GM19238 (cell line): ENCODE measurements at regions not wholly inside any gene's neighbourhood (a gene's known extent, or its start where the extent isn't known, plus 50 kb on each side); places are given as distances from the start of the nearest gene placed in this dataset.
"Not testable (repeated sequence)": the region's sequence is repeated elsewhere in the genome, so short reads cannot be mapped to it uniquely, and the experiment has no call there.

Experiments used
- DNase-seq: peaks from one replicate; pipeline ENCODE4 v3.0.0; 2011; ENCODE audit warnings: low spot score; ENCODE audit not compliant: insufficient read length

DNA sequence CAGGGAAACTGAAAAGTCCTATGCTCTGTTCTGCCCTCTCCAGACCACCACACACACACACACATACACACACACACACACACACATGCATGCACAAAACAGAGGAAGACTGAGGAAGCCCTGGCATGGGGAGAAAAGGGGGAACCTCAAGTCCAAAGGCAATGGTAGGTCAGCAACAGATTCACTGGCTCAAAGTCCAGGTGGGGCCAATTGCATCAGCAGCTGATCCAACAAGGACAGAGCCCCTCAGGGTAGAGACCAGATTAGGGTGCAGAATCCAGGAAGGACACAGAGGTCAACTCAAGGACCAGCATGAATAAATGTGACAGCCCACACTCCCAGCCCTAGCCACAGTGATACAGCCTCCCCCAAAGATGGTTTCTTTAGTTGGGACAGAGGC lies 425.0 kb upstream of the SOX5 start:
- no peak for DNase-seq

DNA sequence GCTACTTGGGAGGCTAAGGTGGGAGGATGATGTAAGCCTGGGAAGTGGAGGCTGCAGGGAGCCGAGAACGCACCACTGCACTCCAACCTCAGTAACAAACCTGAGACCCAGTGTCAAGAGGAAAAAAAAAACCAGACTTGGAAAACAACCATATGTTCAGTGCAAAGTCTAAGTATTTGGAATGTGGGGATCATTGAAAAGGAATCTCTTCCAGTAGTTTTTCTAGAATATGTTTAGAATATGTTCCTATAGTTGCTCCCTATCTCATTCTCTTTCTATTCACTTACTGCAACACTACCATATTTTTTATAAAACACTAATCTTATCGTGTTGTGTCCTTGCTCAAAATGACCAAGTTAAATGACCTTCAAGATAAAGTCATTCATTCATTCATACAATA lies 423.5 kb upstream of the SOX5 start:
- DNase-seq, result no peak

DNA sequence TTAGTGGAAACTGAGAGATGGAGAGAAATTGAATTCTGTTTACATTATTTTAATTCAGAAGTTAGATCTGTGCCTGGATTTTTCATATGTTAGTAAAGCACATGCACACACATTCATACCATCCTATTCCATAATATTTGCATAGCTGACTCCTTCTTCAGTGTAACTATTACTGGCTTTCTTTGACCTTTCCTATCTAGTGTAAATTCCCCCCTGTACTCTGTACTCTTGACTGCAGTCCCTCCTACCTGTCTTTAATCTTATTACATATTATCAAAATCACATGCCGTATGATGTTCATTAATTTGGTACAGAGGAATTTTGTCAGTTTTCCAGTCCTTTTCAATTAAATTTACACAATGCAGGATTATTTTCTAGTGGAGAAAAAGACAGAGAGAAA lies 417.0 kb upstream of the SOX5 start:
- no peak for DNase-seq

DNA sequence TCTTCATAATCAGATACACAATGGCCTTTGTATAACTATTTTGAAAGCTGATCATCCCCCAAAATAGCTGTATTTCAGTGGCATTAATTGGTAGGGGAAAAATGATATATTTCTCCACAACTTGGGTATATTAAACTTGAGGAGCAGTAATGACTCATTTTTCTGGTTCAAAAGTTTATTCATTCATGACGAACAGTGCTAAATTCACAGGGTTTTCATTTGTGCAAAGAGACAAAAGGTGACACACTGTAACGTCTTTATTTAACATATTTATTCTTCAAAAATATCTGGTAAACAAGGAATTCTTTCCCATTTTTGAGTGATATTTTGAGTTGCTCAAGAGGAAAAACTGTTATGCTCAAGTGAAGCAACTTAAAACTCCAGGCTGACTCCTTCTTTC lies 415.5 kb upstream of the SOX5 start:
- no peak for DNase-seq

DNA sequence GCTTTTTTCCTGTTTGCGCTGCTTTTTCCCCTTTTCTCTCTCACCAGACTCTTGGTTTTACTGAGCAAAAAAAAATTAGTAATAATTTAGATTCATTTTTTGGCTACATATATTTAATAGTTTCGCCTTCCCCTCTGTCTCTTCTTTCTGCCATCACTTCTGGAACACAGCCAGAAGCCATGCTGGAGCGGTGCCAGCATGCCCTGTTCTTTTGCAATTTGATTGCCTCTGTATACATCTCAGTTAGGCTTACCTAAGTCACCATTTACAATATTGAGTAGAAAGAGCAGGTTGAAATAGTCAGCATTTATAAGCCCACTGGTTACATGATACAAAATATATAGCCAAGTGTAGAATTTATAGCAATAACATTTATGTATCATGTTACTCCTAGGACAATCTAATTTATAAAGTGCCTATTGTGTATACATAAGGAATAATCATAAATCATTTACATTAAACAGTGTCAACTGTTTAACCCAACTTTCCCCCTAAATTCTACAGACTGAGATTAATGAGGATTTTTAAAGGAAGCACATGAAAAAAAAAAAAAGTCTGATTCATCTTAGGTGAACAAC lies 413.8 kb upstream of the SOX5 start:
- no peak for DNase-seq

DNA sequence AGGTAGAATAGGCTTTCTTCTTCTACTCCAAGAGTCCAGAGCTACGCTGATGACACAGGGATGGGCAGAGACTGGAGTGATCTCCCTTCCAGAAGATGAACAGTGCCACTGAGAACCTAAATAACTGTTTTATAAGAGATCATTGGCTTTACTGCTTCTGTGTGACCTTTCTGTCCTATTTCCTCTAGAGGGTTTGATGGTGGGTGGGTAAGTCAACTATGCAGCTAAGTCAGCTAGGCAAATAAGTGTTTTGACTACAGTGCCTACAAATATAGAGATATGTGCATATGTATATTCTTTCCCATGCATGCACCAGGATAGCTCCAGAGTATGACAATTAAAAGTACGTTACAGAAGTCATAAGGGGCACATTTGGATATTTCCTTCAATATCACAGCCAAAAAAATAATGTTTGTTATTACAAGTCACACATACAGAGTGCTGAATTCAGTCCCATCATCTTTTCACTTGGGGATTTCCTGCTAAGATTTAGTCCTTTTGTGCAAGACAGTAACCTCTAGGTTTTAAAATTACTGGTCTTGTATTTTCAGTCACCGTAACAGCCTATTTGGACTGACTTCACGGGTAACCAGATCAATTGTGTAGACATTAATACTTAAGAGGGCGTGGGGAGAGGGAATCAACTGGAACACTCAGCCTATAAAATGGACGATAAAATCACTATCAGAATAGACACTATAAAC lies 412.6 kb upstream of the SOX5 start:
- DNase-seq, result no peak

DNA sequence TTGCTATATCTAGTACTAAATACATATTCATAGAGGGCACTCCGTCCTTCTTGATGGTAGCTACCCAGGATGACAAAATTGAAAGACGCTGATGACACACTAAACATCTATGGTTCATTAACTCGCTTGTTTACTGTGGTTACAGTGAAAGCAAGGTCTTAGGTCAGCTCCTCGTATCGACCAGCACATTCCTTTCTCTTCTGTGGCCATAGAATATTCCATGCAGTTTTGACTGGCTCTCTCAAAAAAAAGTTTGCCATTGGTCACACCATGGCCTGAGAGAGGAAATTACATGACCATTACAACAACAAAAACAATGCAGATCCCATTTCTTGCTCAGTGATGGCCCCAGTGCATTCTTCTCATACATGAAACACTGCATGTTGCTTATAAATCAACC lies 411.4 kb upstream of the SOX5 start:
- no peak for DNase-seq

DNA sequence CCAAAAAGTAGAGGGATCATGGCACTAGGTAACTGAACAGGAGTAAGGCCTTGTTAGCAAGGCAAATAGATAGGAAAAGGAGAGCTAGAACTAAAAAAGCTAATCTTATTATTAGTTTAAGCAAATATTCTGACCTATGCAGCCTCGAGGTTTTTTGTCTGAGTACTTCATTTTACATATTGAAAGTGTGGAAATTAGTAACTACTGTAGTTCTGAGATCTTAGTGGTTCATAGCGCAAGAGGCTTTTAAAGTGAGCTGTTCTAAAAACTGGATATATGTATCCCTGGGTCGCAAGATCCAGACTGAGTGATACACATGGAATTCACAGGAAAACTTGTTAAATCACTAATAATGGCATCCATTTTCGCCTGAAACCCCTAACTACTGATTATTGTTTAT lies 411.0 kb upstream of the SOX5 start:
- DNase-seq, result no peak

DNA sequence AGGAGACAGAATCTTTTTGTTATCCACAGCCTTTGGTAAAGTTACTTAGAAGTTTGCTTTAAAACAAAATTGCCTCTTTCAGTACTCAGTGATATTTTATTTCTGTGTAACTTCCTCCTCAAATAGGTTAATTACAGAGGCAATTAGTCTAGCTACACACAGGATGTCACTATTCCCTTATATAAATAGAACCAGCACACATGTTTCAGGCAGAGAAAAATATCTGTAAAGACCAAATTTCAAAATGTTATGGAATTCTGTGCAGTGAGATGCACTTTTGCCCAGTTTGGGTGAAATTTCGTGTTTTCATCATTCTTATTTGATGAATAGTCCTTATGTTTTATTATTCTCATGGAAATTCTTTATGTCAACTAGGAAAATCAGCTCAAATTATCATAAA lies 410.6 kb upstream of the SOX5 start:
- no peak for DNase-seq

DNA sequence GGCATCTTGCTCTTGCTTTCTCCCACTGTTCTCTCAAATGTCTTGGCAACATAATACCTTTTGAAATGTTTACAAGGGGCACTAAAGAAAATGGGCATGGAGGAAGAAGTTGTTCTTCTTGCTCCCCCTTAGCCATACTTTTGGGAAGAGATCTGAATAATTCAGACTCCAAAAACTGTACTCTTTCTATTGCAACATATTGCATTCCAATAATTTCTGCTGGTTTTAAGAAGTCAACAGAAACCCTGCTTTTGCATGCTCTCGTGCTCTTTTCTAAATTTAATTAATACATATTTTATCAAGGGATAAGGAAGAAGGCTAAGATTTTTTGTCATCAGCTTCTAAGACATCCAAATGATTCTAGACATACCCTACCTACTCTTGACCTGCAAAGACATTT lies 409.9 kb upstream of the SOX5 start:
- no peak for DNase-seq

DNA sequence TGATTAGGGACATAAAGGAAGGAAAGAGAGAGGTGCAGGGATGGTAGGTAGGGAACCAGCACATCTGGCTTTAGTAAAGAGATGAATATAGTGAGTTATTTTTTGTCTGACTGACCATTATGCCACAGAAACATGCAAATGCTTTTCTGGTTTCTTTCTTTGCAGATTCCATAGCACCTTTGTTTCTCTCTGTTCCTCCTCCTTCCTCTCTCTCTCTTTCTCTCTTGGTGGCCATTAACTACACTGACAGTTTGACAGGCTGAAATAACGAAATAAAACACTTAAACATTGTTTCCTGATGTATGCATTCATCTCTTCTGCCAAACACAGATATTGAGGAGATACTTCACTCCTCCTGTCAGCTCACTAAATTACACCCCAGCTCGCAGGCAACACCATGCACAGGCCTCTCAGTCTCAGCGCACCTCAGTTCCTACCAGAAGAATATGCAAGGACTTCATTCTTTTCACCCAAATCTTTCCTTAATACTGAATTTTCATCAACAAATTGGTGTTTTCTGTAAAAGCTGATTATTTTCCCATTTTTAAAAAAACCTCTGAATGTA lies 406.9 kb upstream of the SOX5 start:
- no peak for DNase-seq

DNA sequence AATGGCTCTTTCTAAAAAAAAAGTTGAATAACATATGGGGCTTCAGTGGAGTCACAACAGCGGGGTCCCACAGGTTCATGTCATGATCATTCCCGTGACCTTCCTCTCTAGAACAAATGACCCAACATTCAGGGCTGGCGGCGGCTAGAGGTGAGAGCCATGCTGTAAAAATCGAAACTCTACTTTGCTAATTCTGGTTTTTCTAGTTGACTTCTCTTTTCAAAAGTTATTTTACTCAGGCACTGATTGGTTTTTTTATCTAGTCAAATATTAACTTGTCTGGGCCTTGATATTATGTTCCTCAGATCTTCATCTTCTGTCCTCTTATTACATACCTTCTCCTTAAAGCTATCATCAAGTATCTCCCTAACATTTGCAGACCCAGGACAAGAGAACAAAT lies 402.9 kb upstream of the SOX5 start:
- no peak for DNase-seq

DNA sequence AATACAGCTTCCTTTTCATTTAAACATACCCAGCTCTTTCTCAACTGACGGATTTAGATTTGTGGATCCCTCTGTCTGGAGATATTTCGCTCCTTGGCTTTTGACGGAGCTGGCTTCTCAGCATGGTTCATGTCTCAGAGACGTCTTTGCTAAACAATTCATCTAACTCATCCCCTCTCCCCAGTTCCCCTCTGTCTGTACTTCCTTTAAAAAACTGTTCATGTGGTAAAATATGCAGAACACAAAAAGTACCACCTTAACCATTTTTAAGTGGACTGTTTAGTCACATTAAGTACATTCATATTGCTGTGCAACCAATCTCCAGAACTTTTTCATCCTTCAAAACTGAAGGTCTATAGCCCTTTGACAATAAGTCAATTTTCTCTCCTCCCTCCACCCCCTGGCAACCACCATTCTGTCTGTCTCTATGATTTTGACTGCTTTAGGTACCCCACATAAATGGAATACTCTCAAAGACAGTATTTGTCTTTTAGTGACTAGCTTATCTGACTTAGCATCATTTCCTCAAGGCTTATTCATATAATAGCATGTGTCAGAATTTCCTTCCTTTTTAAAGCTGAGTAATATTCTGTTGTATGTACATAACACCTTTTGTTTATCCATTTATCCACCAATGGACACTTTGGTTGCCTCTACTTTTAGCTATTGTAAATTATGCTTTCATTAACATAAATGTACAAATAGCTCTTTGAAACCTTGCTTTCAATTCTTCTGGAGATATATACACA lies 399.8 kb upstream of the SOX5 start:
- no peak for DNase-seq

DNA sequence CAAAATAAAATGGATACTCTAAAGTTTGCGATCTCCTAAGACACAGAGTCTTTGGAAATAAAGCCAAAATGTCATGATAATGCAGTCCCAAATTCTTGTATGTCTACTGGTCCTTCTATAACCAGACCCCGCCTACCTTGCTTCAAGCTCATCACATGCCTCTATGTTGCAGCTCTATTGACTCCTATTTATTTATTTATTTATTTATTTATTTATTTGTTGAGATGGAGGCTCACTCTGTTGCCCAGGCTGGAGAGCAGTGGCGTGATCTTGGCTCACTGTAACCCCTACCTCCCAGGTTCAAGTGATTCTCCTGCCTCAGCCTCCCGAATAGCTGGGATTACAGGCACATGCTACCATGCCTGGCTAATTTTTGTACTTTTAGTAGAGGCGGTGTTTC lies 398.7 kb upstream of the SOX5 start:
- not testable (repeated sequence) for DNase-seq

DNA sequence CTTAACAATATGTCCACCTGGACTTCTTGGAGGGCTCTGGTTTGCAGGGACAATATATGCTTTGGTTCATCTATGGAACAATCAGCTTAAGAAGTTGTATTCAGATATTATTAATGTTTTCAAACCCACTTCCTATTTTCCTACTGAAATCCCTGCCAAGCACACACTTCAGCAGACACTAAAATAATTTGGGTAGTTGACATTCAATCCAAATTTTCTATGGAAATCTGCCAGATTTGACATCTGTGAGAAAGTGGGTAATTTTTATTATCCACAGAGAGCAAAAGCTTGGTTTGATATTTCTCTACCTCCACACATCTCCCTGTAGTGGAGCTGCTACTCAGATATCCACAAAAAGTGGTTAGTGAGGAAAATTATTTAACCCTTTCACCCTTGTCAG lies 378.8 kb upstream of the SOX5 start:
- no peak for DNase-seq

DNA sequence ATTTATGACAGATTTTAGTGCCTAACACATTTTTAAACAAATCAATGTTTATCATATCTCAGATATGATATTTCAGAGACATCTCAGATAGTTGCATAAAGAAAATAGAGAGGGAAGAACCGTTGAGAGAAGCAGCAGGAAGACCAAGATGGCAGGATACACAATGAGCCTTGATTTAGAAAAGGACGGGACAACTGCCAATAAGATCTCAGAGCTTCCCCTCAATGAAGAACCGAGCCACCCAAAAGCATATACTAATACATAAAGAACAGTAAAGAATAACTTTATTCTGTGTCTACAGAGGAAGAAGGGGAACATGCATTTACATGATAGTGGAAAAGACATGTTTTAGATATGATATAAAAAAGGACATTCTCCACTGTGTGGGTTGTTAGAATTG lies 375.9 kb upstream of the SOX5 start:
- no peak for DNase-seq

DNA sequence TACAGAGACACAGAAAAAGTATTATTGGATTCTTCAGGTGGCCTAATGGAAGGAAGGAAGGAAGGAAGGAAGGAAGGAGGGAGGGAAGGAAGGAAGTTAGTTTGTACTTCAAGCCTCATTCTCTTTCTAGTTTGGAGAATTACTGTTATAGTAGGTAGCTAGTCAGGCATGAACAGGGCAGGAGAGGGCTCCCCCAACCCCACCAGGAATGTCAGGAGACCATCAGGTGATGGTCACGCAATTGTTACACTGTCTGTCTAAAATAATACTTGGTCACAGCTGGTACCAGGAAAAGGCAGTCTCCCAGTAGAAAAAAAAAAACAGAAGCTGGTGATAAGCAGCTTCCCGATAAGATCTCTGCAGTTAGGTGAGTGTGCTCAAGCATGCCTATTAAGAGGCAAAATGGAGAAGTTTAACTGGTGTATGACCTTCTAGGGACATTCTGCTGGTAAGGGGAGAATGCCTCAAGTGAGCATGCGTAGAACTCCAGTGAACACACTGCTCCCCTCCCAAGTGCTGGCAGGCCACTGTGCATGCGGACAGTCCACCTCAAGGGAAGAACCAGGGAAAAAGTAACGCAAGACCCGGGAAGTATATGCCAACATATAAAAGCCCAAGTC lies 358.4 kb upstream of the SOX5 start:
- no peak for DNase-seq

DNA sequence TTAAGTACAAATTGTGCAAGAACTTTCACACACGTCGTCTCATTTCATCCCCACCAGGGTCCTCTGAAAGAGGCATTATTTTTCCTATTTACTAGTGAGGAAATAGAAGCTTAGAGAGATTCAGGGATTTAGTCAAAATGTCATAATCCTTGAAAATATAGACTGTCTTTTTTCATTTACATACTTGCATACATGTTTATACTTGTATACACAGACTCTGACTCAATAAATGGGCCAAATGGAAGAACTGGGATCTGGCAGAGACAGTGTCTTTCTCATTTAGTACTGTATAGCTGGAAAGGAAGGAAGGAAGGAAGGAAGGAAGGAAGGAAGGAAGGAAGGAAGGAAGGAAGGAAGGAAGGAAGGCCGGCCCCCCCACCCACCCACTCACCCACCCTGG lies 357.7 kb upstream of the SOX5 start:
- DNase-seq, result no peak

DNA sequence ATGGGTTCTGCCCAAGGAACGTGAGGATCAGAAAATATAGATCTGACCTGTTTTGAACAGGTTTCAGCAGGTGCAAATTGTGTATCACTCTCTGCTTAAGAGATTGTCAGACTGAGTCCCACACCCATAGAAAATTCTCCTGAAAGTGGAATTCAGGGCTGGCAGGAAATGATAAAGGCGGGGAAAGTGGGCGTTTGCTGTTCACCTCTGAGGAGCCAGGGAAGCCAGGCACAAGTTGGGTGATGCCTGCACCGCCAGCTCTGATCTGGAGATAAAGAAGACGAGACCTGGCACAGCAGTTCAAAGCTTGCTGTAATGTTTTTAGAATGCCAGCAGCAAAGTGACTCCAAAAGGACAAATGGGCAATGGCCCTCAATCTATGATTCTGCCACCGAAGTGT lies 356.5 kb upstream of the SOX5 start:
- DNase-seq, result no peak

DNA sequence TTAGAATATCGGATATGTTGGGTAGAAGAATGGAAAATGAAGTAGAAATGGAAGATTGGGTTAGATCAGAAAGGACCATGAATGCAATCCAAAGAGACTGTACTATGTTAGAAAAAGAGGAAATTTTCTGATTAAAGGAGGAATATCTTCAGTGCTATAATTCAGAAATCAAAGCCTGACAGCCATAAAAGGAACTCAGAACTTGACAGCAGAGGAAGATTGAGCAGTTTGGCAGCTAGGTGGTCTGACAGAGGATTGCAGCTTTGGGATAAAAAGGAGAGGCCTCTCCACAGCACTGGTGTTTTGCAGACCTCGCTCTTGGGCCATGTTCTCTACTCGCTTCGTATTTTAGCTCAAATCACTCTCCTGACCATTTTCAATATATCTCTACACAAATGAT lies 354.8 kb upstream of the SOX5 start:
- DNase-seq, result no peak

DNA sequence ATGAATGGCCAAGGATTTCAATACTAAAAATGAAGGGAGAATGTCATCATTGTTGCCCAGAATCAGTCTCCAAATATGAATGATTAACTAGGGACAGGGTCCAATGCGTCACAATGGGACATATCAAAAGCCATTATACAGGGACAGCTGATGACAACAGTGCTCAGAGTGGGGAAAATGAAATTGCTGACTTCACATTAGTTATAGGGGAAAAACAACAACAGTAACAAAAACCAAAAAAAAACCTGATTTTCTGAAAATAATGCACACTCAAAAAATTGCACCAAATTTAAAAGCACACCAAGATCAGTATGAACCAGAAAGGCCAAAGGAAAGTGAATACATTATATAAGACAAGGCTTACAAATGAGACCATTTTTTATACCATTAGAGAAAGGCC lies 353.2 kb upstream of the SOX5 start:
- DNase-seq, result no peak

DNA sequence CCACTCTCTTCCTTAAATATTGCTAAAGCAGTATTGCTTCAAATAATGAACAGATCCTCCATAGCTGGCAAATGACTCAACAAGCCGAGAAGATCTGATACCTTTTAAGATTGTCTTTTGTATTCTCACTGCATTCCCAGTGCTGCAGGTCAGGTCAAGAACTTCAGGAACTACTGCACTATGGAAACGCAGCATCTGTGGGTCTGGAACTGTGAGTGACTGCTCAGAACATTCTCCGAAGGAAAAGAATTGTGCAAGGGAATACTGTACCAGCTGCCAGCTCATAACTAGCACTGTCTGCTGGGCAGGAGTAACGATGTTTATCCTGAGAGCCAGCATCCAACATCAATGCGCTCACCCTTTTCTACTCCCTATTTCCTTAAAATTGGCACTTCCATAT lies 348.0 kb upstream of the SOX5 start:
- no peak for DNase-seq
